A673 (cell line): ENCODE measurements at regions not wholly inside any gene's neighbourhood (a gene's known extent, or its start where the extent isn't known, plus 50 kb on each side); places are given as distances from the start of the nearest gene placed in this dataset.
A peak's percentile ranks its signal among the peaks of the same experiment; 100 is the strongest.

ENCODE experiments used
- BruUV-seq: library from RNA; stranded (reverse); fragments of 400-500 nt; replicated peaks from 2 replicates; lab custom pipeline; 2021; lab: Mats Ljungman, UMichigan
- CTCF ChIA-PET: fragments of 300-600 bp; sonication (Branson Sonifier 250); formaldehyde crosslinking; loops from one replicate; lab custom pipeline; 2022; ENCODE audit warnings: antibody characterized with exemption; lab: Charles Lee
- POLR2A ChIA-PET: fragments of 300-600 bp; sonication (Branson Sonifier 250); formaldehyde crosslinking; loops from one replicate; lab custom pipeline; 2022; ENCODE audit warnings: antibody characterized with exemption; ENCODE audit not compliant: low non-redundant PET; lab: Charles Lee
- DNase-seq: peaks from one replicate; pipeline ENCODE4 v3.0.0-alpha.2; 2015; ENCODE audit warnings: low spot score
- H3K27ac ChIP-seq: fragments of 200-600 bp; sonication (generic); 2 replicates; pipeline ENCODE4 v1.5.1; 2016; ENCODE audit warnings: mixed run types, low read depth, mild to moderate bottlenecking, mixed read lengths, antibody characterized with exemption, low read length; ENCODE audit not compliant: poor library complexity, severe bottlenecking
- H3K27me3 ChIP-seq: fragments of 200-600 bp; sonication (generic); replicated peaks from 2 replicates; pipeline ENCODE4 v1.6.1; 2017; ENCODE audit warnings: mixed run types, low read depth, mild to moderate bottlenecking, mixed read lengths, antibody characterized with exemption, low read length; ENCODE audit not compliant: insufficient read depth, poor library complexity
- H3K36me3 ChIP-seq: fragments of 200-600 bp; sonication (generic); 2 replicates; pipeline ENCODE4 v1.6.1; 2016; ENCODE audit warnings: mixed run types, mild to moderate bottlenecking, mixed read lengths, antibody characterized with exemption, low read length; ENCODE audit not compliant: insufficient read depth, poor library complexity, severe bottlenecking
- H3K4me1 ChIP-seq: fragments of 200-600 bp; sonication (generic); 2 replicates; pipeline ENCODE4 v1.6.1; 2017; ENCODE audit warnings: mixed run types, mild to moderate bottlenecking, mixed read lengths, antibody characterized with exemption, low read length; ENCODE audit not compliant: insufficient read depth, poor library complexity, severe bottlenecking
- H3K4me3 ChIP-seq: fragments of 200-600 bp; sonication (generic); 2 replicates; pipeline ENCODE4 v1.5.1; 2016; ENCODE audit warnings: low read depth, mixed run types, mild to moderate bottlenecking, mixed read lengths, low read length; ENCODE audit not compliant: poor library complexity, severe bottlenecking
- H3K9me3 ChIP-seq: fragments of 200-600 bp; sonication (generic); 2 replicates; pipeline ENCODE4 v1.6.1; 2016; ENCODE audit warnings: mixed run types, low read depth, mild to moderate bottlenecking, mixed read lengths, antibody characterized with exemption, low read length; ENCODE audit not compliant: poor library complexity, severe bottlenecking
- EZH2 ChIP-seq: fragments of 200-600 bp; sonication (generic); IDR thresholded peaks from 2 replicates; pipeline ENCODE4 v1.6.1; 2017; ENCODE audit warnings: borderline replicate concordance, low read depth, mild to moderate bottlenecking, mixed read lengths, antibody characterized with exemption, low read length; ENCODE audit not compliant: poor library complexity, severe bottlenecking
- intact Hi-C: fragments of 100-400 bp; cut with micrococcal nuclease; formaldehyde crosslinking; loops from one replicate; pipeline ENCODE4 v1.10.0; 2022; ENCODE audit not compliant: unreplicated experiment
- TF ChIP-seq, protein P1 (sequence below): fragments of 300-800, 200-600 bp; sonication (generic); conservative IDR thresholded peaks from 2 replicates; pipeline ENCODE4 v1.5.1; 2017; ENCODE audit warnings: low read depth, mild to moderate bottlenecking, antibody characterized with exemption, low read length, moderate library complexity, mixed read lengths

DNA sequence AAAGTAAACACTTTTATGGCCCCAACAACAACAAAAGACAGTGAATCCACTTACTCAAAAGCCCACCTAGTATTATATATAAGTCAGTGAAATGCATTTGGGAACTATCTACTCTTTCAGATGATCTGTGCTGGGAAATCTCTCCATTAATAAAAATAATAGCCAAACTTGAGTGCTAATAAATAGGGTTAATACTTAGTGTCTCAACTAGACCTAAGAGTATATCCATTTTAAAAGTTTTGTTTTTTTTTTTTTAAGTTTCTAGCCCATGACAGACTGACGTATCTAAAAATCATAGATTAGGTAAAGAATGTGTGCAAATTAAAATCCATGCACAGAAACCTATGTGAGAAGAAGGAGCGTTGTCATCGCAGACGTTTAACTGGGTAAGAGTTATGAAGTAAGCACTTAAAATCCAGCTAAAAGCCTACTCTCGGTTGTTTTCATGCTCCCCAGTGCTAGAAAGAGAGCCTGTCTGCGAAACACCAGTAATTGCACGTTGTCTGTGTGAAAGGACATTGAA is 83.4 kb upstream of the PELI1 start:
- ChIA-PET POLR2A (interaction anchor here (0.6 to 0.8 kb wide), 2 partner anchors 59 to 1055 kb away, joined by 3 read pairs; no protein-coding TSS in a partner anchor), CTCF (no interaction called here)
- TF ChIP-seq EZH2: no peak
- TF ChIP-seq, protein P1, sequence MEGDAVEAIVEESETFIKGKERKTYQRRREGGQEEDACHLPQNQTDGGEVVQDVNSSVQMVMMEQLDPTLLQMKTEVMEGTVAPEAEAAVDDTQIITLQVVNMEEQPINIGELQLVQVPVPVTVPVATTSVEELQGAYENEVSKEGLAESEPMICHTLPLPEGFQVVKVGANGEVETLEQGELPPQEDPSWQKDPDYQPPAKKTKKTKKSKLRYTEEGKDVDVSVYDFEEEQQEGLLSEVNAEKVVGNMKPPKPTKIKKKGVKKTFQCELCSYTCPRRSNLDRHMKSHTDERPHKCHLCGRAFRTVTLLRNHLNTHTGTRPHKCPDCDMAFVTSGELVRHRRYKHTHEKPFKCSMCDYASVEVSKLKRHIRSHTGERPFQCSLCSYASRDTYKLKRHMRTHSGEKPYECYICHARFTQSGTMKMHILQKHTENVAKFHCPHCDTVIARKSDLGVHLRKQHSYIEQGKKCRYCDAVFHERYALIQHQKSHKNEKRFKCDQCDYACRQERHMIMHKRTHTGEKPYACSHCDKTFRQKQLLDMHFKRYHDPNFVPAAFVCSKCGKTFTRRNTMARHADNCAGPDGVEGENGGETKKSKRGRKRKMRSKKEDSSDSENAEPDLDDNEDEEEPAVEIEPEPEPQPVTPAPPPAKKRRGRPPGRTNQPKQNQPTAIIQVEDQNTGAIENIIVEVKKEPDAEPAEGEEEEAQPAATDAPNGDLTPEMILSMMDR: no peak
- H3K4me1 ChIP-seq: peaks cover 9% of the 10 kb centered on the region
- H3K36me3 ChIP-seq: no peaks in the 10 kb centered on the region
- no peak for DNase-seq
- no peaks in the 10 kb centered on the region for H3K9me3 ChIP-seq
- intact Hi-C loops: loop anchor here (2.0 kb wide), 1 partner anchor 85 kb away; no protein-coding TSS in a partner anchor
- peak overlapping the region; percentile 51 for H3K27ac ChIP-seq
- H3K4me3 ChIP-seq: peak overlapping the region; percentile 32
- no peaks in the 10 kb centered on the region for H3K27me3 ChIP-seq
- no TSS peak for BruUV-seq

DNA sequence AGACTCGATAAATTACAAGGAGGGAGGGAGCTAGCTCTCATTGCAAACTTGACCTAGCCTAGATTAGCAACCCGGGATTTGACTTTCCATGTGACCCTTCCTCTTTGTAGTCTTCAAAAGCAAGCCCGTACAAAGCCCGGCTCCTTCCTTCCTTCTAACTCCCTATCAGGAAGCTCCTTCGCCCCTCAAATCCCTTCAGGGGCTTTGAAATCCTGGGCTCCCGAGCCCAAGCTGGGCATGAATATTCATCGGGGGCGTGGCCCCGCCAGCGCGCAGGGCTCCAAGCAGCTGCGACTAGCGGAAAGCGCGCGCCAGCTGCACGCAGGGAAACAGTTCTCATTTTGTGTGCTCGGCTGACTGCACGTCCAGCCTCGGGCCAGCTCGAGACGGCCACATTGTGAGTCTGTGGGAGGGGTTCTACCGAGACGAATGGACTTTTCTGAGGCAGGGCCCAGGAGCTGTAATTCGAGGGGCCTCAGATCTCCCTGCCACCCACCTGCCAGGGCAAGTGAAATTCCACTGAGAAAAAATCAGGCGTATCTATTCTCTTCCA is 84.0 kb upstream of the PELI1 start:
- CTCF ChIA-PET: no interaction called here
- Histone ChIP-seq H3K4me3 (peak overlapping the region; percentile 32), H3K27ac (peak overlapping the region; percentile 51), H3K36me3 (no peaks in the 10 kb centered on the region), H3K4me1 (peaks cover 9% of the 10 kb centered on the region), H3K9me3 (no peaks in the 10 kb centered on the region), H3K27me3 (no peaks in the 10 kb centered on the region)
- BruUV-seq: no TSS peak
- intact Hi-C loops: loop anchor here (2.0 kb wide), 1 partner anchor 85 kb away; no protein-coding TSS in a partner anchor
- POLR2A ChIA-PET: interaction anchor here (0.6 to 0.8 kb wide), 2 partner anchors 60 to 1054 kb away, joined by 3 read pairs; no protein-coding TSS in a partner anchor
- no peak for TF ChIP-seq EZH2
- TF ChIP-seq, protein P1: no peak
- peak; percentile 95 for DNase-seq

DNA sequence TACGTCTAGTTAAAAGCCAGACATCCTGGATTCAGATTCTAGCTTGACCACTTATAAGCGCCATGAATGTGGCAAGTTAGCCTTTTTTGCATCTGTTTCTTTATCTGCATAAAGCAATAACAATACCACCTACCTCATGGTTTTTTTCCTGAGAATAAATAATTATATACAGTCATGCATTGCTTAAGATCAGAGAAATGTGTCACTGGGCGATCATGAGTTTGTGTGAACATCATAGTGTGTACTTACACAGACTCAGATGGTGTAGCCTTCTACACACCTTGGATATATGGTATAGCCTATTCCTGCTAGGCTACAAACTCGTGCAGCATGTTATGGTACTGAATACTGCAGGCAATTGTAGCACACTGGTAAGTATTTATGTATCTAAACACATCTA is 84.7 kb upstream of the PELI1 start:
- DNase-seq: no peak
- Histone ChIP-seq H3K4me3 (no peak overlapping the region), H3K9me3 (no peaks in the 10 kb centered on the region), H3K4me1 (peaks cover 9% of the 10 kb centered on the region), H3K27ac (peak overlapping the region; percentile 51), H3K36me3 (no peaks in the 10 kb centered on the region), H3K27me3 (no peaks in the 10 kb centered on the region)
- TF ChIP-seq EZH2: no peak
- TF ChIP-seq, protein P1: no peak
- ChIA-PET CTCF (no interaction called here), POLR2A (no interaction called here)
- intact Hi-C loops: loop anchor here (2.0 kb wide), 1 partner anchor 86 kb away; no protein-coding TSS in a partner anchor
- BruUV-seq: no TSS peak
